Left lobe of liver (tissue), 2 donors: ENCODE measurements at regions not wholly inside any gene's neighbourhood (a gene's known extent, or its start where the extent isn't known, plus 50 kb on each side); places are given as distances from the start of the nearest gene placed in this dataset.

ENCODE experiments used
- ATAC-seq: fragments of 200-7000 bp; cut with Tn5 transposase; one replicate; pipeline ENCODE4 v1.9.1; 2020; ENCODE audit warnings: mild to moderate bottlenecking, moderate library complexity
- DNase-seq: peaks from one replicate; pipeline ENCODE4 v3.0.0-alpha.2; 2020; ENCODE audit warnings: low spot score
- donor health status: DM: no; HTN: no; CAD: no; lungs with moderate emphysema.
- donor health status: DM: no; HTN: yes; CAD: no.

GRCh38 chr10:6888434-6888833, 308.4 kb upstream of the PRKCQ start:
- no peak for ATAC-seq
- DNase-seq: no peak

GRCh38 chr10:6885284-6885683, 305.2 kb upstream of the PRKCQ start:
- ATAC-seq (no peak), DNase-seq (no peak)

- DNase-seq: no peak
- no peak for ATAC-seq
Measured at GRCh38 chr10:6881987-6882386, 301.9 kb upstream of the PRKCQ start.

DNA sequence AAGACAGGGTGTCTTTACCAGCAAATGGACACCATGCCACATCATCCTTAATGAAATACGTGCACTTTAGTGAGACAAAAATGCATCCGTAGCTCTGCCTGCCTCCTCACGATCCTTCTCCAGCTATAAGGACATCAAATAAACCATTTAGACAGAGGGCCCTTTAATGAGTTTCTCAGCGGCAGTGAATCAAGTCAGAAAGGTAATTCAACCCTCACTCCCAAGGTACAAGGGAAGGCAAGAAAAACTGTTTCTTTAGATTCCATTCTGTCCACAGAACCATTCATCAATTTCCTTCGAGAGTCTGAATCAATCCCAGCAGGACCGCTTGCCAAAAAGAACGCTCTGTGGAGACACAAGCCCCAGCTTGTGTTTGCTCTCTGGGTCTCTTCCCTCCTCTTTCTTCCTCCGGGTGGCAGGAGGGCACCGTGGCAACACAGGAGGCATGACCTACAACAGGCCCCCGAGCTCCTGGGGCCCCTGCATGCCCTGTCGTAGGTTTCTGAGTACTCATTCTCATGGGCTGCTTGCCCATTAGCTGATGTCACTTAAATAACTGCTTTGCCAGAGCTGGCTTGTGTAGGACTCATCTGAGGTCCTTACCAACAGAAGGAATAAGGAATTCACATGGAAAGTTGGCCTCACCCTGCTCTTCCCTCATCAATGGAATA, 297.8 kb upstream of the PRKCQ start:
- no peak for DNase-seq

GRCh38 chr10:6877336-6877721, 297.3 kb upstream of the PRKCQ start:
- DNase-seq: no peak
- no peak for ATAC-seq

More for the DNA sequence above, 297.8 kb upstream of the PRKCQ start:
- no peak for ATAC-seq

DNA sequence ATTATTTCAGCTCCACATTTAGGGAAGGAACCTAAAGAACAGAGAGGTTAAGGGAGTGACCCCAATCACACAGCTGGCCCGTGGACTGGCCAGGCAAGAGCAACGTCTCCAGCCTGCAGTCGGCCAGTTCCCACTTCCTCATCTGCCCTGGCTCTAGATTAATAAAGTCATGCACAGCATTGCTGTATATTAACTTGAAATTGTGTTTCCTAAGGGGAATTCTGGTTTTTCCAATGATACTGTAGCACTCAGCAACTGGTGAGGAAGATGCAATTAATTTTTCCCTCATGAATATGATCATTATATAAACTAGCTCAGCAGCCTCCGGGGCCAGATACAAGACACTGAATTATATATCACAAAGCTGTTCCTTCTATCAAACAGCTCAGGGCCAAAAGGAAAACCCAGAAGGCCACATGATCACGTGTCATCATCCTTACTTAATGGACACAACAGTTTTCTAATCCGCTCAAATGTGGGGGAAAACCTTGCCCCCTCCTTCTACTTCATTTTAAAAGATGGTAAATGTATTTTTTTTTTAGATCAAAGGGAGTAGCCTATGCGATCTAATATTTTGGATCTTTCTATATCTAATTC, 295.3 kb upstream of the PRKCQ start:
- DNase-seq: no peak
- ATAC-seq: no peak

DNA sequence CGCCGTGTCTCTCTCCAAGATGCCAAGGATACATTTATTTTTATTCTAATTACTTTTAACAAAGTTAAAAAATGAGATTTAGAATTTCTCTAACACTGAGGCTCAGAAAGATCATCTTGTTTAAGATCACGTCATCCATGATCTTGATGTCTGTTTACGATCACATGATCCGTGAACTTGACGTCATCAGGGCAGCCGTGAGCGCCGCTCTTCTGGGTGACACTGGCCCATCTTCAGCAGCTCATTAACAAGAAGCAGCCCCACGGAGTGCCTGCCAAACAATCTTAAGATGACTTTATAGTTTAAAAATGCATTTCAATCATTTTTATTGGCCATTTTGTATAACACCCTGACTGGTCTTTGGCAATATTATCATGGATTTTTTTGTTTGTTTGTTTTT, 291.1 kb upstream of the PRKCQ start:
- no peak for DNase-seq
- no peak for ATAC-seq

- ATAC-seq (no peak), DNase-seq (no peak)
Measured at GRCh38 chr10:6868036-6868725, 288.1 kb upstream of the PRKCQ start.

DNA sequence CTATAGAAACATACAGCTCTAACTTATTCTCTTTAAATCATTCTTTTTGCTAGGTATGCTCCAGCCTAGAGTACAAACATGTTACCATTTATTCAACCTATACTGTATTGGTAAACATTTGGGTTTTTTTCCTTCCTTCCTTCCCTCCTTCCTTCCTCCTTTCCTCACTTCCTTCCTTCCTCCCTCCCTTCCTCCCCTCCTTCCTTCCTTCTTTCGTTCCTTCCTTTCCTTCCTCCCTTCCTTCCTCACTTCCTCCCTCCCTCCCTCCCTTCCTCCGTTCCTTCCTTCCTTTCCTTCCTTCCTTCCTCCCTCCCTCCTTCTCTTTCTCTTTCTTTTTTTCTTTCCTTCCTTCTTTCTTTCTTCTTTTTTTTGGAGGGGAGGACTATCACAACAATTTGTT, 286.7 kb upstream of the PRKCQ start:
- ATAC-seq (no peak), DNase-seq (no peak)

DNA sequence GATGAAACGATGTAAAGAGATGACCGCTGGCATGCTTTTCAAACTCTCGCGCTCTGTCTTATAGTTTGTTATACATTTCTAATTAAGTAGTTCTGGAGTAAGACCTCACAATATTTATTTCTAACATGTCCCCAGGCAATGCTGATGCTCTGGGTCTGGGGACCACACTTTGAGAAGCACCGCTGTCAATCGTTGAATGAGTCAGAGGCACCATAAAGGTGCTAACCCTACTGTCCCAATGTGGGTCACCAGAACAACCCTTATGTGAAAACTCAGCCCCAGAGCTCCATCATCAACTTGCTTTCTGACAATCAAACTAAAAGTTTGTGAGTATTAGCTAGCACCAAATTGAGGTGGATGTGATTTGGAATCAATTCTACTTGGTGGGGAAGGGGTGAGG, 284.1 kb upstream of the PRKCQ start:
- DNase-seq (no peak), ATAC-seq (no peak)

DNA sequence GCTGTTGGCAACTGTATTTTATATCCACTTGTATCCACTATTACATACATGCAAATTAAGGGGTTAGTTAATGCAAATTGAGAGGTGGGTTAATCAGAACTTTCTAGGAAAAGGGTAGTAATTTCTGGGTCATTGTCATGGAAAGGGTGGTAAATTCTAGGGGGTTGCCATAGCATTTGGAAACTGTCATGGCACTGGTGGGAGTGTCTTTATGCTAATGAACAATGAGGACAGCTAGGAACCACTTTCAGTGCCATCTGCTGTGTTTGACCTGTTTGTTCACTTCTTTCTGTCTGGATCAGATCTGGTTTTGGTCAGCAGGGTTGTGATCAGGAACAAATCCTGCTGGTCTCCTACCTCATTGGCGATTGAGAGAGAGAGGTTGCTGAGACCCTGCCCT, 283.3 kb upstream of the PRKCQ start:
- DNase-seq (no peak), ATAC-seq (no peak)

DNA sequence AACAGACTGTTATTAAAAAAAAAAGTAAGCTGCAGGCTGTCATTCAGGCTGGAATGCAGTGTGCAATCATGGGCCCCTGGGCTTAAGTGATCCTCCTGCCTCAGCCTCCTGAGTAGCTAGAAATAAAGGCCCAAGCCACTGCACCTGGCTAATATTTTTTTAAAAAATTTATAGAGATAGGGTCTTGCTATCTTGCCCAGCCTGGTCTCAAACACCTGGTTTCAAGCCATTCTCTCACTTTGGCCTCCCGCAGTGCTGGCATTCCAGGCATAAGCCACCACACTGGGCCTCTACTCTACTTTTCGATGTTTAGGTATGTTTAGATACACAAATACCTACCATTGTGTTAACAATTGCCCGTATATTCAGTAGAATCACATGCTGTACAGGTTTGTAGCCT, 270.4 kb upstream of the PRKCQ start:
- ATAC-seq (no peak), DNase-seq (no peak)

DNA sequence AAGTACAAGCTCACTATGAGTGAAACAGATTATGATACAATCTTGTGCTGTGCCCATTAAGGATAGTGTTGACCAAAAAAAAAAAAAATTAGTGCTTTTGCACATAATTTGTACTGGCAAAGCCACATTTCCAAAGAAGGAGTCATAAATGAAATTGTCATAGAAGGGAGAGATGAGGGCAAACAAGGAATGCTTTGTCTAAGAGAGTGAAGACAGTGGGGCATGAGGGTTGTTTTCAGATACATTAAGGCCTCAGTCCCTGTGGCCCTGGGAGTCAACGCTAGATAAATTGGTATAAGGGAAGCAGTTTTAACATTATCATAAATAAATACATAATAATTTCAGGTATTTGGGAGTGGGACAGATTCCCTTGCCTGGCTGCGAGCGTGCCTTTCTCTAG, 267.5 kb upstream of the PRKCQ start:
- ATAC-seq (no peak), DNase-seq (no peak)

DNA sequence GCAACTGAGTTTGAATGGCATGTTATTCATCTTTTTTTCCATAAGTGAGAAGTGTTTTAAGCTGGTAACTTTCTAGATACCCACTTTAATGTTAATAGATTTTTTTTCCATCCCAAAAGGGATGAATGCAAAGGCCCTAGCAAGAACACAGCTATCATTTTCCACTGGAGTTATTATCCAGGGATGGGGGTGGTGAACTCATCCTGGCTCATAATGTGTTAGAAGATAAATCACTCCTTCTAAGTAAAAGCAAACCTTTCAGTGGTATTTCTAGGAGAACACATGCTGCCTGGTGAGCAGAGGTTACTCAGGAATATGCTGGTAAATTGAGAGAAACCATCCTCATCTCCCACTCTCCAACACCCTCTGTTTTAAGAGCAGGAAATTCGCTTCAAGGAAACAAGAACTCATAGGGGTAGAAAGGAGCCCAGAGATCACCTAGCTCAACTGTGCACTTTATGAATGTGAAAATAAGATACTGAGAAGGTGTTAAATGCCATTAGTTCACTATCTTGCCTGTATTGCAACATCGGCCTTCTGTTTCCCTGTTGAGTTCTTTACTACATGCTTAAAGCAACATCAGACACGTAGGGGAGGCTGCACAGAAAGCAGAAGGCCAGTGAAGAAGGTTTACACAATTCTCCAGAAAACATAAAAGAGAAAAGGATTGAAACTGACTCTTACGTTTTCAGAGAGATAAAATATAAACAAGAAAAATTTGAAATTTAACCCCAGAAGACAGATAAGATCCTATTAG, 264.0 kb upstream of the PRKCQ start:
- ATAC-seq: no peak
- no peak for DNase-seq

DNA sequence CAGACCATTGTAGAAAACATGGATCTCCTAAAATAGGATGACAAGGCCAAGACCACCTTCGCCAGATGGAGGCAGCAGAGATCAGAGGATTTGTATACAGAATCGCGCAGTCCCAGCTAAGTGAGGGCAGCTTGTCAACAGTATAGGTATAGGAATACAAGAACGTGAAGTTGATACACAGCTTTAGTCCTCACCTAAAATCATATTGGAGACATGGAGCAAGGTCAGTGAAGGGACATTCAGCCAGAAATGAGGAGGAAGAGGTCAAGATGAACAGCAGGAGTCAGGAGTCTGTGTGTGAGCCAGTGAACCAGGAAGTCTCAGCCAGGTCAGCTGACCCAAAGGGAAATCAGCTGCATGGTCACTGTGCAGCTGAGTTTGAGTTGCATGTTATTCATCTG, 263.4 kb upstream of the PRKCQ start:
- ATAC-seq (no peak), DNase-seq (no peak)

GRCh38 chr10:6842722-6843121, 262.6 kb upstream of the PRKCQ start:
- DNase-seq: no peak
- ATAC-seq: no peak

GRCh38 chr10:6841761-6842160, 261.7 kb upstream of the PRKCQ start:
- ATAC-seq (no peak), DNase-seq (no peak)

DNA sequence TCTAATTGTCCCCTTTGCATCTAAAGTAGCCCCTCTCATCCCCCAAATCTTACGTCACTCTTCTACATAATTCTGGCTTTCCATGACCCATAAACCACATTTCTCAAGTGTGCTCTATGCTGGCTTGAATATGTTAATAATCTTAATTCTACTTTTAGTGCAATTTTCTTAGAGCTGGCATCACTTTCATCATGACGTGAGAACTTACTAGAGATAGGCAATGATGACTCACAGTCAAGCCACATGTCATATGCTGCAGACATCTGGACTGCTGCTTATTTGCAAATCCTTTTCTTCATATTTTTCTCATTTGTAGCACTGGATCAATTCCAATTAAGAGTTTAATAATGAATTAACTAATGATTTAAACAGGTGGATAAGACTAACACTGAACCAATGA, 260.7 kb upstream of the PRKCQ start:
- ATAC-seq (no peak), DNase-seq (no peak)

GRCh38 chr10:6840201-6840691, 260.2 kb upstream of the PRKCQ start:
- DNase-seq (no peak), ATAC-seq (no peak)

GRCh38 chr10:6838118-6838517, 258.0 kb upstream of the PRKCQ start:
- DNase-seq: no peak
- peak; percentile 26 for ATAC-seq

GRCh38 chr10:6833458-6834011, 253.5 kb upstream of the PRKCQ start:
- ATAC-seq (no peak), DNase-seq (no peak)
